ENCODE measurements at regions not wholly inside any gene's neighbourhood (a gene's known extent, or its start where the extent isn't known, plus 50 kb on each side); places are given as distances from the start of the nearest gene placed in this dataset.

GRCh38 chr2:64328756-64329155, 125.2 kb upstream of the LGALSL start:
- H3K36me3 Mint-ChIP-seq, result no peaks in the 10 kb centered on the region
- no peaks in the 10 kb centered on the region for H3K9me3 Mint-ChIP-seq
- H3K4me3 Mint-ChIP-seq, result no peak overlapping the region
- H3K27ac Mint-ChIP-seq, result no peak overlapping the region
- H3K4me1 Mint-ChIP-seq, result peaks cover 28% of the 10 kb centered on the region
- DNase-seq (ENCODE audit: low spot score in 2 of 2) (no peak), ATAC-seq (ENCODE audit: low read depth) (no peak)
- H3K27me3 Mint-ChIP-seq, result no peaks in the 10 kb centered on the region

GRCh38 chr2:64329848-64330247, 124.1 kb upstream of the LGALSL start:
- H3K4me1 Mint-ChIP-seq, result peaks cover 28% of the 10 kb centered on the region
- no peaks in the 10 kb centered on the region for H3K27me3 Mint-ChIP-seq
- H3K9me3 Mint-ChIP-seq, result no peaks in the 10 kb centered on the region
- no peak overlapping the region for H3K27ac Mint-ChIP-seq
- H3K4me3 Mint-ChIP-seq, result no peak overlapping the region
- H3K36me3 Mint-ChIP-seq, result no peaks in the 10 kb centered on the region
- no peak for ATAC-seq (ENCODE audit: low read depth)
- DNase-seq (ENCODE audit: low spot score in 2 of 2), result no peak

GRCh38 chr2:64330281-64331113, 123.5 kb upstream of the LGALSL start:
- Mint-ChIP-seq H3K27ac (peak overlapping the region; percentile 76), H3K36me3 (no peaks in the 10 kb centered on the region), H3K27me3 (no peaks in the 10 kb centered on the region), H3K4me1 (peaks cover 23% of the 10 kb centered on the region), H3K9me3 (no peaks in the 10 kb centered on the region), H3K4me3 (peak overlapping the region; percentile 58)
- peak; percentile 73 to 79 for DNase-seq (ENCODE audit: low spot score in 2 of 2)
- ATAC-seq (ENCODE audit: low read depth), result peak; percentile 29

DNA sequence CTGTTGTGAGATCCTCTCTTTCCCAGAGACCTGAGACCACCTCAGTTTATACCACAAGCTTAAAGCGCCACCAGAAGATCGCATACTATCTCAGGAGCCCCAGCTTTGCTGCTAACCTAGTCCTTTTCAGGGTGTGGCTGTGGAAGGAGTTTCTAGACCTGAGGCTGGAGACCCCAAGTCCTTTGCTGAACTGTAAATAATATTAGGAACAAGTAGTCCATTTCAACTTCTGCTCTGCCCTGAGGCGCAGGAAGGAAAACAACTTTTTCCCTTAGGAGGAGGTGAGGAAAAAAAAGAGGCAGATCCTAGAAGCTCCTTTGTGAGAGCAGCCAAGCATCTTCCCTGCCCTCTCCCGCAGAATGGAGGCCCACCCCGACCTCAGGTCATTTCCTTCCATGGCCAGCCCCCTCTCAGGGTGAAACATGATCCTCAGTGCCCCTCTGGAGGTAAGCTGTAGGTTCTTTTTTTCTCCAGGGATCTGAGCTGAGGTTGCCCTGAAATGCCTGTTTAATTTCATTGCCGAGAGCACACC, 122.8 kb upstream of the LGALSL start:
- no peak overlapping the region for H3K4me3 Mint-ChIP-seq
- ATAC-seq (ENCODE audit: low read depth), result no peak
- peak overlapping the region; percentile 76 for H3K27ac Mint-ChIP-seq
- H3K4me1 Mint-ChIP-seq, result peaks cover 16% of the 10 kb centered on the region
- DNase-seq (ENCODE audit: low spot score in 2 of 2), result no peak
- no peaks in the 10 kb centered on the region for H3K9me3 Mint-ChIP-seq
- no peaks in the 10 kb centered on the region for H3K27me3 Mint-ChIP-seq
- no peaks in the 10 kb centered on the region for H3K36me3 Mint-ChIP-seq

GRCh38 chr2:64331849-64332699, 121.9 kb upstream of the LGALSL start:
- DNase-seq (ENCODE audit: low spot score in 2 of 2), result no peak
- Mint-ChIP-seq H3K27me3 (no peaks in the 10 kb centered on the region), H3K4me3 (no peak overlapping the region), H3K27ac (no peak overlapping the region), H3K9me3 (no peaks in the 10 kb centered on the region), H3K36me3 (no peaks in the 10 kb centered on the region), H3K4me1 (peaks cover 11% of the 10 kb centered on the region)
- no peak for ATAC-seq (ENCODE audit: low read depth)

DNA sequence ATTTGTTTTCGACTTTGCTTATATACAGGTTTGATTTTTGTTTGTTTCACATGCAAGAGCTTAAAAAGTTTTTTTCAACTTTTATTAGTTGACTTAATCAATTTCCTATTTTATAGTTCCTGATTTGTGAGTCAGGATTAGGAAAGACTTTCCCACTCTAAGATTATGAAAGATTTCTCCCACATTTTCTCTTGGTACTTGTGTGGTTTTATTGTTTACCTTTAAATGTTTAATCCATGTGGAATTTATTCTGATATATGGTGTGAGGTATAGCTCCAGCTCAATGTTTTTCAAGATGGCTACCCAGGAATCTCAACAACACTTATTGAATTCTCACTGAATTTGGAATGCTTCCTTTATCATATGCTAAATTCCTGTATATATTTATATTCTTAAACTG, 117.8 kb upstream of the LGALSL start:
- H3K36me3 Mint-ChIP-seq, result no peaks in the 10 kb centered on the region
- no peak for ATAC-seq (ENCODE audit: low read depth)
- DNase-seq (ENCODE audit: low spot score in 2 of 2), result no peak
- no peak overlapping the region for H3K4me3 Mint-ChIP-seq
- no peak overlapping the region for H3K27ac Mint-ChIP-seq
- H3K9me3 Mint-ChIP-seq, result no peaks in the 10 kb centered on the region
- peaks cover 7% of the 10 kb centered on the region for H3K27me3 Mint-ChIP-seq
- no peaks in the 10 kb centered on the region for H3K4me1 Mint-ChIP-seq

- Mint-ChIP-seq H3K27me3 (peaks cover 7% of the 10 kb centered on the region), H3K4me1 (peaks cover 3% of the 10 kb centered on the region), H3K27ac (no peak overlapping the region), H3K36me3 (no peaks in the 10 kb centered on the region), H3K9me3 (no peaks in the 10 kb centered on the region), H3K4me3 (no peak overlapping the region)
- ATAC-seq (ENCODE audit: low read depth), result no peak
- DNase-seq (ENCODE audit: low spot score in 2 of 2), result no peak
Measured at GRCh38 chr2:64337314-64337713, 116.6 kb upstream of the LGALSL start.

DNA sequence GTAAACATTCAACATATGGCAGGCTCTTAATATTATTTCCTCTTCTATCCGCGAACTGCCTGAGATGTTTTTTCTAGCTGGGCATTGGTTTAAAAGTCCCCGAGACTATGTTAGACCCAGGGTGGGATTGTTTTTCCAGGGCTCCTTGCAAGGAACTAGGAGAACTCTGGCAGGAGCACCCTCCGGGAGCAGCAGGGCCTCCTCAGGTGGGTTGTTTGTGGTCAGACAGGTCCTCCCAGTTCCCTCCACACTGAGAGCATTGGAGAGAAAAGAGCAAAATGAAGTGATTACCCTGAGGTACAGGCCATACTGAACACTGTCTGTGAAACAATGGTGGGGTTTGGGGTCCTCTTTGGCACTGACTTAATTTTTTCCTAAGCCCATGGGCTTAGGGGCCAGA, 115.9 kb upstream of the LGALSL start:
- H3K27me3 Mint-ChIP-seq, result peaks cover 7% of the 10 kb centered on the region
- H3K36me3 Mint-ChIP-seq, result no peaks in the 10 kb centered on the region
- no peaks in the 10 kb centered on the region for H3K9me3 Mint-ChIP-seq
- DNase-seq (ENCODE audit: low spot score in 2 of 2) (no peak), ATAC-seq (ENCODE audit: low read depth) (no peak)
- no peak overlapping the region for H3K4me3 Mint-ChIP-seq
- H3K27ac Mint-ChIP-seq, result no peak overlapping the region
- peaks cover 7% of the 10 kb centered on the region for H3K4me1 Mint-ChIP-seq

- H3K4me3 Mint-ChIP-seq, result no peak overlapping the region
- ATAC-seq (ENCODE audit: low read depth) (no peak), DNase-seq (ENCODE audit: low spot score in 2 of 2) (no peak)
- H3K27me3 Mint-ChIP-seq, result peaks cover 7% of the 10 kb centered on the region
- H3K4me1 Mint-ChIP-seq, result peaks cover 7% of the 10 kb centered on the region
- no peaks in the 10 kb centered on the region for H3K9me3 Mint-ChIP-seq
- no peak overlapping the region for H3K27ac Mint-ChIP-seq
- no peaks in the 10 kb centered on the region for H3K36me3 Mint-ChIP-seq
Measured at GRCh38 chr2:64338910-64339500, 115.0 kb upstream of the LGALSL start.

DNA sequence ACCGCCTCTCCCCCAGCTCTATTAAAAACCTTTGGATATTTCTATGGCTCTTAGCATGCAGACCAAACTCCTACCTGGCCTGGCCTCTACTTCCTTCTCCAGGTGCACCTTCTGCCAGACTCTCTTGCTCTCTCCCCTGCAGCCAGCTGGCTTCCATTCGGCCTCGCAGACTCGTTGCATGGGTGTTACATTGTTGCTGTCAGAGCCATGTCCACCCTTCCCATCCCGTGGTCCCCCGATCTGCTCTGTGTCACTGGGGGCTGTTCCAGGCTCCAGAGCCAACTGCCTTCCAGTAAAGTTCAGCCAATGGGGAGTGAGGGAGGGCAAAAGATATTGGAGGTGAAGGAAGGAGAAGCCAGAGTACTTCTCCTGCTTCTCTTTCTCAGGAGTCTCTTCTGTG, 112.5 kb upstream of the LGALSL start:
- Mint-ChIP-seq H3K9me3 (no peaks in the 10 kb centered on the region), H3K27me3 (peaks cover 7% of the 10 kb centered on the region), H3K4me1 (peaks cover 7% of the 10 kb centered on the region), H3K27ac (no peak overlapping the region), H3K4me3 (no peak overlapping the region), H3K36me3 (no peaks in the 10 kb centered on the region)
- ATAC-seq (ENCODE audit: low read depth) (no peak), DNase-seq (ENCODE audit: low spot score in 2 of 2) (no peak)

- Mint-ChIP-seq H3K4me1 (peaks cover 7% of the 10 kb centered on the region), H3K9me3 (no peaks in the 10 kb centered on the region), H3K4me3 (no peak overlapping the region), H3K27ac (no peak overlapping the region), H3K27me3 (peaks cover 10% of the 10 kb centered on the region), H3K36me3 (no peaks in the 10 kb centered on the region)
- ATAC-seq (ENCODE audit: low read depth), result no peak
- DNase-seq (ENCODE audit: low spot score in 2 of 2), result no peak
Measured at GRCh38 chr2:64342195-64343099, 111.5 kb upstream of the LGALSL start.

DNA sequence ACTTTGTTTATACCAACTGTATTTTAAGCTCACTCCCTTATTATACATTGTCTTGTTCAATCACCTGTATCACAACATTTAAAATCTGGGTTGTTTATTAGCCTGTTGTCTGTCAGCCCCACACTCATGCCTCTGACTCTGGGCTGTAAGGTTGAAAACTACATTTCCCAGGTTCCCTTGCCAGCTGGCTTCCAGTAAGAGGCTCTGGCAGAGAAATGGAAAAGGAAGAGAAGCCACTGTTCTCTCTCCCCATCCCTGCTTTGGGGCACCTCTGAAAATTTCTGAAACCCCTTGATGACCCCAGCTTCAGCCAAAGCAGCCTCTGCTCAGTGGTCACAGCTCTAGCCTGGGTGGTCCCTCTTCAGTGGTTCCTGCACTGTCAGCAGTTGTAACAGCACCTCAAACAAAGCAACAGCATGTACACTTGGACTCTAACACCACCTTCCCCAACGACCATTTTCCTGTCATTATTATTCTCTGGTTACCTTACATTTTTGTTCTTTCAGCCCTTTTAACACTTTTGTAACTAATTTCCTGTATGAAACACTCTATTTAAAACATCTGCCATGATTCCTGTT, 108.9 kb upstream of the LGALSL start:
- Mint-ChIP-seq H3K27me3 (peaks cover 12% of the 10 kb centered on the region), H3K4me1 (peaks cover 7% of the 10 kb centered on the region), H3K4me3 (no peak overlapping the region), H3K36me3 (no peaks in the 10 kb centered on the region), H3K27ac (no peak overlapping the region), H3K9me3 (no peaks in the 10 kb centered on the region)
- DNase-seq (ENCODE audit: low spot score in 2 of 2), result no peak
- ATAC-seq (ENCODE audit: low read depth), result no peak

DNA sequence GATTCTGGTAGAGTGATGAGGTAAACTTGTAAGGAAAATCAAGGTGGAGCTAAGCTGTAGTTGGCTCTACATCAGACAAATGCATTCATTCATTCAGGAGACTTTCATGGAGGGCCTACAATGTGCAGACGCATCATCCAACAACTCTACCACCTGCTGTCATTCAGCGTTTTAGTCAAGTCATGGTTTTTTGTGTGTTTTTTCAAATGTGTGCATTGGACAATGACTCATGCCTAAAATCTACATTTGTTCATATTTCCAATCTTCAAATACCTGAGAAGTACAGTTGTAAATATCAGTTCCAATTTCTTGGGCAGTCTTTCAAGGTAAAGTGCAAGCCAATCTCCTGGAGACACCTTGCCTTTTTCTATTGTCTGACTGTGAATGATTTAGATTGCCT, 108.0 kb upstream of the LGALSL start:
- H3K4me3 Mint-ChIP-seq, result no peak overlapping the region
- DNase-seq (ENCODE audit: low spot score in 2 of 2) (no peak), ATAC-seq (ENCODE audit: low read depth) (no peak)
- no peak overlapping the region for H3K27ac Mint-ChIP-seq
- peaks cover 7% of the 10 kb centered on the region for H3K4me1 Mint-ChIP-seq
- H3K9me3 Mint-ChIP-seq, result no peaks in the 10 kb centered on the region
- no peaks in the 10 kb centered on the region for H3K36me3 Mint-ChIP-seq
- peaks cover 7% of the 10 kb centered on the region for H3K27me3 Mint-ChIP-seq

Data from memory B cell (primary cell).